Astrocyte (in vitro differentiated cells and primary cell): ENCODE measurements at regions not wholly inside any gene's neighbourhood (a gene's known extent, or its start where the extent isn't known, plus 50 kb on each side); places are given as distances from the start of the nearest gene placed in this dataset.

Source experiments
- DNase-seq: peaks from one replicate; pipeline ENCODE4 v3.0.0-alpha.2; 2010; ENCODE audit warnings: low read depth
- FAIRE-seq: peaks from 2 replicates; lab custom pipeline; 2011; peaks lifted over from hg19 to GRCh38; lab: Jason Lieb, UNC
- H2AFZ ChIP-seq: 2 replicates; pipeline ENCODE4 v1.6.0; 2012; ENCODE audit warnings: low read depth, low read length, inconsistent platforms
- H3K27ac ChIP-seq: 2 replicates; pipeline ENCODE4 v1.5.1; 2011; ENCODE audit warnings: low read depth, low read length, inconsistent platforms
- H3K27me3 ChIP-seq: 2 replicates; pipeline ENCODE4 v1.6.0; 2011; ENCODE audit warnings: low read length, inconsistent platforms; ENCODE audit not compliant: insufficient read depth
- H3K36me3 ChIP-seq: 2 replicates; pipeline ENCODE4 v1.5.1; 2011; ENCODE audit warnings: low read length, inconsistent platforms; ENCODE audit not compliant: insufficient read depth
- H3K4me1 ChIP-seq: 2 replicates; pipeline ENCODE4 v1.5.1; 2011; ENCODE audit warnings: low read length, inconsistent platforms; ENCODE audit not compliant: insufficient read depth
- H3K4me2 ChIP-seq: 2 replicates; pipeline ENCODE4 v1.6.0; 2012; ENCODE audit warnings: low read length, inconsistent platforms
- H3K4me3 ChIP-seq: 2 replicates; pipeline ENCODE4 v1.5.1; 2011; ENCODE audit warnings: low read depth, mild to moderate bottlenecking, low read length, inconsistent platforms; ENCODE audit not compliant: insufficient read depth
- H3K79me2 ChIP-seq: 2 replicates; pipeline ENCODE4 v1.6.0; 2012; ENCODE audit warnings: mild to moderate bottlenecking, low read length, inconsistent platforms; ENCODE audit not compliant: insufficient read depth
- H3K9ac ChIP-seq: 2 replicates; pipeline ENCODE4 v1.6.0; 2012; ENCODE audit warnings: mild to moderate bottlenecking, low read length, inconsistent platforms
- H3K9me3 ChIP-seq: 2 replicates; pipeline ENCODE4 v1.5.1; 2012; ENCODE audit warnings: low read depth, mild to moderate bottlenecking, low read length, inconsistent platforms; ENCODE audit not compliant: insufficient read depth
- H4K20me1 ChIP-seq: 2 replicates; pipeline ENCODE4 v1.6.0; 2012; ENCODE audit warnings: low read length, inconsistent platforms; ENCODE audit not compliant: insufficient read depth
- H3K27ac Mint-ChIP-seq: one replicate; pipeline ENCODE4 v1.8.0; 2021; ENCODE audit warnings: mild to moderate bottlenecking, mixed read lengths; ENCODE audit not compliant: unreplicated experiment
- H3K27me3 Mint-ChIP-seq: one replicate; pipeline ENCODE4 v1.8.0; 2021; ENCODE audit warnings: low read depth, mixed read lengths; ENCODE audit not compliant: unreplicated experiment
- H3K36me3 Mint-ChIP-seq: one replicate; pipeline ENCODE4 v1.8.0; 2021; ENCODE audit warnings: low read depth, mixed read lengths; ENCODE audit not compliant: unreplicated experiment
- H3K4me1 Mint-ChIP-seq: one replicate; pipeline ENCODE4 v1.8.0; 2021; ENCODE audit warnings: low read depth, mixed read lengths; ENCODE audit not compliant: unreplicated experiment
- H3K4me3 Mint-ChIP-seq: one replicate; pipeline ENCODE4 v1.8.0; 2021; ENCODE audit warnings: mild to moderate bottlenecking, moderate library complexity, mixed read lengths; ENCODE audit not compliant: unreplicated experiment
- H3K9me3 Mint-ChIP-seq: one replicate; pipeline ENCODE4 v1.8.0; 2021; ENCODE audit warnings: mild to moderate bottlenecking, mixed read lengths; ENCODE audit not compliant: unreplicated experiment
- EZH2 ChIP-seq: IDR thresholded peaks from 2 replicates; pipeline ENCODE4 v1.6.1; 2012; ENCODE audit warnings: mild to moderate bottlenecking, low read length, inconsistent platforms; ENCODE audit not compliant: insufficient read depth
- TF ChIP-seq, protein P1 (sequence below): IDR thresholded peaks from 2 replicates; pipeline ENCODE4 v1.5.1; 2011; ENCODE audit warnings: low read depth, mild to moderate bottlenecking, inconsistent platforms, low read length, moderate library complexity; ENCODE audit not compliant: insufficient read depth

DNA sequence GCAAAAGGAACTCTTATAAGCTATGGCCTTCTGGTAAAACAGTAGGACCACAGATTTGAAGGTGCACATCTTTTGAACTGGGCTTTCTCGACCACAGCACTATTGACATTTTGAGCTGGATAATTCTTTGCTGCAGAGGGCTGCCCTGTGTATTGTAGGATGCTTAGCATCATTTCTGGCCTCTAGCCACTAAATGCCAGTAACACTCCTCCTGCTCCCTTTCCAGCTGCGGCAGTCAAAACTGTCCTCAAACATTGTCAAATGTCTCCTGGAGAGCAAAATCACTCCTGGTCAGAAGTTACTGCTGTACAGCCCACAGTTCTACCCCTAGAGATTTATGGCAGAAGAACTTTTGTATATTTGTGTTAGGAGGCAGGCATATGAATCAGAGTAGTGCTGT lies 836.7 kb downstream of the PLA2G4A start:
- no peaks in the 10 kb centered on the region for H3K36me3 ChIP-seq
- H3K27ac ChIP-seq: no peak overlapping the region
- H3K79me2 ChIP-seq: no peaks in the 10 kb centered on the region
- H3K4me3 ChIP-seq: no peak overlapping the region
- Mint-ChIP-seq H3K27ac (no peak overlapping the region), H3K4me3 (no peak overlapping the region), H3K4me1 (no peaks in the 10 kb centered on the region), H3K9me3 (no peaks in the 10 kb centered on the region), H3K36me3 (no peaks in the 10 kb centered on the region), H3K27me3 (no peaks in the 10 kb centered on the region)
- no peak overlapping the region for H3K9ac ChIP-seq
- no peak overlapping the region for H3K4me2 ChIP-seq
- H3K9me3 ChIP-seq: no peaks in the 10 kb centered on the region
- no peaks in the 10 kb centered on the region for H3K27me3 ChIP-seq
- H2AFZ ChIP-seq: no peak overlapping the region
- H3K4me1 ChIP-seq: no peaks in the 10 kb centered on the region
- DNase-seq (no peak), FAIRE-seq (no peak)
- no peaks in the 10 kb centered on the region for H4K20me1 ChIP-seq
- TF ChIP-seq EZH2: no peak
- TF ChIP-seq, protein P1, sequence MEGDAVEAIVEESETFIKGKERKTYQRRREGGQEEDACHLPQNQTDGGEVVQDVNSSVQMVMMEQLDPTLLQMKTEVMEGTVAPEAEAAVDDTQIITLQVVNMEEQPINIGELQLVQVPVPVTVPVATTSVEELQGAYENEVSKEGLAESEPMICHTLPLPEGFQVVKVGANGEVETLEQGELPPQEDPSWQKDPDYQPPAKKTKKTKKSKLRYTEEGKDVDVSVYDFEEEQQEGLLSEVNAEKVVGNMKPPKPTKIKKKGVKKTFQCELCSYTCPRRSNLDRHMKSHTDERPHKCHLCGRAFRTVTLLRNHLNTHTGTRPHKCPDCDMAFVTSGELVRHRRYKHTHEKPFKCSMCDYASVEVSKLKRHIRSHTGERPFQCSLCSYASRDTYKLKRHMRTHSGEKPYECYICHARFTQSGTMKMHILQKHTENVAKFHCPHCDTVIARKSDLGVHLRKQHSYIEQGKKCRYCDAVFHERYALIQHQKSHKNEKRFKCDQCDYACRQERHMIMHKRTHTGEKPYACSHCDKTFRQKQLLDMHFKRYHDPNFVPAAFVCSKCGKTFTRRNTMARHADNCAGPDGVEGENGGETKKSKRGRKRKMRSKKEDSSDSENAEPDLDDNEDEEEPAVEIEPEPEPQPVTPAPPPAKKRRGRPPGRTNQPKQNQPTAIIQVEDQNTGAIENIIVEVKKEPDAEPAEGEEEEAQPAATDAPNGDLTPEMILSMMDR: no peak

- no peaks in the 10 kb centered on the region for H4K20me1 ChIP-seq
- no peaks in the 10 kb centered on the region for H3K79me2 ChIP-seq
- Mint-ChIP-seq H3K27ac (peak overlapping the region; percentile 99), H3K27me3 (no peaks in the 10 kb centered on the region), H3K36me3 (no peaks in the 10 kb centered on the region), H3K4me1 (peaks cover 39% of the 10 kb centered on the region), H3K4me3 (no peak overlapping the region), H3K9me3 (no peaks in the 10 kb centered on the region)
- FAIRE-seq (no peak), DNase-seq (peak; percentile 98)
- peak overlapping the region; percentile 33 for H3K9ac ChIP-seq
- no peaks in the 10 kb centered on the region for H3K27me3 ChIP-seq
- TF ChIP-seq, protein P1: no peak
- no peak for TF ChIP-seq EZH2
- no peak overlapping the region for H3K4me3 ChIP-seq
- H3K36me3 ChIP-seq: no peaks in the 10 kb centered on the region
- peaks cover 10% of the 10 kb centered on the region for H3K4me1 ChIP-seq
- H3K4me2 ChIP-seq: peak overlapping the region; percentile 65
- no peaks in the 10 kb centered on the region for H3K9me3 ChIP-seq
- no peak overlapping the region for H2AFZ ChIP-seq
- H3K27ac ChIP-seq: peak overlapping the region; percentile 80
Measured at GRCh38 chr1:187680823-187681222, 852.1 kb downstream of the PLA2G4A start.

DNA sequence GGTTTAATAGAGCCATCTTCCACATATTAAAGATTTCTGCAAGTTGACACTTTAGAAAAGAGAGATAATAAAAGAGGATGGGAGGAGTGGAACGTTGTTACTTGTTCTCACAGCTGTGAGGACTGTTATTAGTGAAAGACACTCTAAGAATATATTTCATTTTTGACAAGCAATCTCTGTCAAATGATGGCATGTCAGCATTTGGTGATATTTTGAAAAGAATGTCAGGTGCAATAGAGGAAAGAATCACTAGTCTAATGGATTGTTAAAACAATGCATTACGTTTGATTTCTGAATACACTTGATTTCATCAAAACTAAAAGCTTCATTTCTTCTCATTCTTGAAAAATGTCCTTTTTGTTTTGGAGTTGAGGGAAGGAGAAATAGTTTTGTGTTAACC lies 853.4 kb downstream of the PLA2G4A start:
- peaks cover 10% of the 10 kb centered on the region for H3K4me1 ChIP-seq
- H3K9ac ChIP-seq: no peak overlapping the region
- Mint-ChIP-seq H3K4me3 (no peak overlapping the region), H3K36me3 (no peaks in the 10 kb centered on the region), H3K27ac (peak overlapping the region; percentile 99), H3K9me3 (no peaks in the 10 kb centered on the region), H3K27me3 (no peaks in the 10 kb centered on the region), H3K4me1 (peaks cover 39% of the 10 kb centered on the region)
- no peak overlapping the region for H3K4me3 ChIP-seq
- DNase-seq (no peak), FAIRE-seq (no peak)
- no peaks in the 10 kb centered on the region for H3K79me2 ChIP-seq
- H3K36me3 ChIP-seq: no peaks in the 10 kb centered on the region
- no peak overlapping the region for H3K27ac ChIP-seq
- H3K27me3 ChIP-seq: no peaks in the 10 kb centered on the region
- H4K20me1 ChIP-seq: no peaks in the 10 kb centered on the region
- H2AFZ ChIP-seq: no peak overlapping the region
- H3K9me3 ChIP-seq: no peaks in the 10 kb centered on the region
- no peak overlapping the region for H3K4me2 ChIP-seq
- TF ChIP-seq, protein P1: no peak
- TF ChIP-seq EZH2: no peak
